ENCODE measurements at regions not wholly inside any gene's neighbourhood (a gene's known extent, or its start where the extent isn't known, plus 50 kb on each side); places are given as distances from the start of the nearest gene placed in this dataset.

- DNase-seq (ENCODE audit: low read depth), result no peak
Observed at GRCh38 chr20:4070323-4071177, 55.2 kb upstream of the RNF24 start.

DNA sequence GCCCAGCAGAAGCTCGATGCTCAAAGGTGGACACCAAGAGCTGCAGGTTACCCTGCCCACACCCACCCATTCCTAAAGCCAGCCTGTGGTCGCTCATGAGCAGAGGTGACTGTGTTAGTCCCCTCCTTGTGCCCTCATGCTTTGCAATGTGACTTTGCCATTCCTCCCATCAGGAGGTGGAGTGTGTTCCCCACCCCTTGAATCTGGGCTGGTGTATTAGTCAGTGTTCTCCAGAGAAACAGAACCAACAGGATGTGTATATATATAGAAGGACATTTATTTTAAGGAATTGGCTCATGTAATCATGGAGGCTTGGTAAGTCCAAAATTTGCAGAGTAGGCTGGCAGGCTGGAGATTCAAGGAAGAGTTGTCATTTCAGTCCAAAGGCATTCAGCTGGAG is 54.4 kb upstream of the RNF24 start:
- DNase-seq (ENCODE audit: low read depth), result peak; percentile 72

DNA sequence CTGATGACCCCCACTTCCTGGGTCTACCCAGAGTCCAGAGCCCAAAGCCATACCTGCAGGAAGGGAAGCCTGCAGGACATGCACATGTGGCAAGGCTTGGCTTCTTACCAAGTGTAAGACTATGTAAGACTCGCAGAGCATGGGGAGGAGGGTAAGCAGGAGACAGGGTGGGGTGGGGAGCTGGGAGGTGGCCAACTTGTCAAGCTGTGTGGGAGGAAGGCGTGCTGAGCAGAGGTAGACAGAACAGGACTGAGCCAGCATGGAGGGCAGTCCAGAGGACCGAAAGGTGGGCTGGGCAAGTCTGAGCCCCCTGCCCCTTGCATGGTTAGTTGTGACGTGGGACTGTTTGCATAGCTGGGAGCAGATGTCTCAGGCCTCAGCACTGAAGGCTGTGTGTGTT is 53.4 kb upstream of the RNF24 start:
- DNase-seq (ENCODE audit: low read depth), result no peak

- DNase-seq (ENCODE audit: low read depth), result peak; percentile 92
Observed at GRCh38 chr20:4067600-4068261, 52.4 kb upstream of the RNF24 start.

DNA sequence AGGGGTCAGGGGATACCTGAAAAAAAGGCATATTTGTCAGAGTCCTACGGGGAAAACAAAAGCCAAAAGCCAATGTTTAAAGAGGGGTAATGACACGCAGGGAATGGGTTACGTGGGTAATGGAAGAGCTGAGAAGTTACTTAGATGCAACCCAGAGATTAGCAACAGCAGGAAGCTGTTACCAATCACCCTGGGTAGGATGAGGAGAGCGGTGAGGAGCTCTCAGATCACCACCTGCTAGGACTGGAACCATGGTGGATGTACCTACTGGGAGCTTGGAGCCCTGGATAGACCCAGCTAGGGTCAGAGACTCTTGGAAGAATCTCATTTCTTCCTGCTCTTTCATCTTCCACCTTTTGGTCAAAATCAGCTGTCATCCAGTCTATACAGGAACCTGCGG is 51.2 kb upstream of the RNF24 start:
- no peak for DNase-seq (ENCODE audit: low read depth)

- peak; percentile 76 for DNase-seq (ENCODE audit: low read depth)
Observed at GRCh38 chr20:4065391-4065844, 50.1 kb upstream of the RNF24 start.
